ENCODE measurements at regions not wholly inside any gene's neighbourhood (a gene's known extent, or its start where the extent isn't known, plus 50 kb on each side); places are given as distances from the start of the nearest gene placed in this dataset.

GRCh38 chr18:2316751-2317696 lies 254.3 kb downstream of the METTL4 start:
- TF ChIP-seq, protein P1, sequence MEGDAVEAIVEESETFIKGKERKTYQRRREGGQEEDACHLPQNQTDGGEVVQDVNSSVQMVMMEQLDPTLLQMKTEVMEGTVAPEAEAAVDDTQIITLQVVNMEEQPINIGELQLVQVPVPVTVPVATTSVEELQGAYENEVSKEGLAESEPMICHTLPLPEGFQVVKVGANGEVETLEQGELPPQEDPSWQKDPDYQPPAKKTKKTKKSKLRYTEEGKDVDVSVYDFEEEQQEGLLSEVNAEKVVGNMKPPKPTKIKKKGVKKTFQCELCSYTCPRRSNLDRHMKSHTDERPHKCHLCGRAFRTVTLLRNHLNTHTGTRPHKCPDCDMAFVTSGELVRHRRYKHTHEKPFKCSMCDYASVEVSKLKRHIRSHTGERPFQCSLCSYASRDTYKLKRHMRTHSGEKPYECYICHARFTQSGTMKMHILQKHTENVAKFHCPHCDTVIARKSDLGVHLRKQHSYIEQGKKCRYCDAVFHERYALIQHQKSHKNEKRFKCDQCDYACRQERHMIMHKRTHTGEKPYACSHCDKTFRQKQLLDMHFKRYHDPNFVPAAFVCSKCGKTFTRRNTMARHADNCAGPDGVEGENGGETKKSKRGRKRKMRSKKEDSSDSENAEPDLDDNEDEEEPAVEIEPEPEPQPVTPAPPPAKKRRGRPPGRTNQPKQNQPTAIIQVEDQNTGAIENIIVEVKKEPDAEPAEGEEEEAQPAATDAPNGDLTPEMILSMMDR (IDR thresholded peaks at IDR 0.05; ENCODE audit: borderline replicate concordance, extremely low read depth, low read length, poor library complexity, severe bottlenecking), result no peak
- TF ChIP-seq EZH2 (IDR thresholded peaks at IDR 0.05; ENCODE audit: borderline replicate concordance, low read depth, low read length, severe bottlenecking), result no peak

Measured in DND-41 (cell line).